Panc1 (cell line): ENCODE measurements at regions not wholly inside any gene's neighbourhood (a gene's known extent, or its start where the extent isn't known, plus 50 kb on each side); places are given as distances from the start of the nearest gene placed in this dataset.

Experiments used
- ATAC-seq: fragments of 200-7000 bp; cut with Tn5 transposase; 2 replicates; pipeline ENCODE4 v1.9.1; 2020; ENCODE audit warnings: mild to moderate bottlenecking, moderate library complexity
- BruUV-seq: library from RNA; stranded (reverse); fragments of 400-500 nt; replicated peaks from 2 replicates; lab custom pipeline; 2021; lab: Mats Ljungman, UMichigan
- CTCF ChIA-PET: fragments of 300-600 bp; sonication (Branson Sonifier 250); formaldehyde crosslinking; loops from one replicate; lab custom pipeline; 2022; ENCODE audit warnings: antibody characterized with exemption; lab: Charles Lee
- POLR2A ChIA-PET: fragments of 300-600 bp; sonication (Branson Sonifier 250); formaldehyde crosslinking; loops from one replicate; lab custom pipeline; 2022; ENCODE audit warnings: antibody characterized with exemption; lab: Charles Lee
- DNase-seq: peaks from one replicate; pipeline ENCODE4 v3.0.0-alpha.2; 2010; ENCODE audit warnings: low read depth, low spot score
- H3K27ac ChIP-seq: 2 replicates; pipeline ENCODE4 v1.5.1; 2011; ENCODE audit warnings: mild to moderate bottlenecking, low read length, inconsistent platforms
- H3K27me3 ChIP-seq: fragments of 200-500 bp; sonication (Bioruptor generic); 2 replicates; pipeline ENCODE4 v1.6.0; 2014; ENCODE audit warnings: low read length, inconsistent platforms; ENCODE audit not compliant: control insufficient read depth, insufficient read depth
- H3K36me3 ChIP-seq: fragments of 200-500 bp; sonication (Bioruptor generic); 2 replicates; pipeline ENCODE4 v1.5.1; 2014; ENCODE audit warnings: inconsistent platforms, mild to moderate bottlenecking, low read length, moderate library complexity; ENCODE audit not compliant: control insufficient read depth, insufficient read depth
- H3K4me1 ChIP-seq: 2 replicates; pipeline ENCODE4 v1.5.1; 2011; ENCODE audit warnings: inconsistent platforms, mild to moderate bottlenecking, low read length, moderate library complexity; ENCODE audit not compliant: control insufficient read depth, insufficient read depth
- H3K4me3 ChIP-seq, 2 experiments: 2 replicates each; pipeline ENCODE4 v1.5.1; 2011 to 2012; ENCODE audit warnings: low read depth in 2 of 2, low read length in 2 of 2, mild to moderate bottlenecking in 2 of 2, inconsistent platforms in 1 of 2, moderate library complexity in 1 of 2
- H3K9me3 ChIP-seq: fragments of 200-500 bp; sonication (Bioruptor generic); 2 replicates; pipeline ENCODE4 v1.5.1; 2014; ENCODE audit warnings: low read depth, mild to moderate bottlenecking, inconsistent platforms, low read length, moderate library complexity; ENCODE audit not compliant: control insufficient read depth, insufficient read depth
- CTCF ChIP-seq: fragments of 450-650 bp; IDR thresholded peaks from 2 replicates; pipeline ENCODE4 v1.5.1; 2017; ENCODE audit warnings: mild to moderate bottlenecking
- POLR2AphosphoS5 ChIP-seq: IDR thresholded peaks from 2 replicates; pipeline ENCODE4 v1.6.1; 2012; ENCODE audit warnings: mild to moderate bottlenecking, low read depth, low read length, moderate library complexity
- REST ChIP-seq, 2 experiments: IDR thresholded peaks; 2 replicates each; pipeline ENCODE4 v1.6.1; 2011 to 2012; ENCODE audit warnings: low read depth in 2 of 2, control low read depth in 1 of 2, low read length in 1 of 2, mild to moderate bottlenecking in 1 of 2, moderate library complexity in 1 of 2; ENCODE audit not compliant: insufficient read depth in 1 of 2
- SIN3A ChIP-seq: IDR thresholded peaks from 2 replicates; pipeline ENCODE4 v1.6.1; 2012; ENCODE audit warnings: low read depth, mild to moderate bottlenecking, low read length, moderate library complexity, borderline replicate concordance; ENCODE audit not compliant: insufficient read depth
- TCF7L2 ChIP-seq: IDR thresholded peaks from 2 replicates; pipeline ENCODE4 v1.6.1; 2011; ENCODE audit warnings: mild to moderate bottlenecking, low read depth, low read length, inconsistent platforms
- in situ Hi-C: cut with HindIII; loops from 2 replicates; pipeline ENCODE4 v1.10.0; 2016; ENCODE audit warnings: low sequenced_read_pairs, low pct_unique_long_range_greater_than_20kb
- intact Hi-C: fragments of 100-400 bp; cut with micrococcal nuclease; formaldehyde crosslinking; loops from one replicate; pipeline ENCODE4 v1.10.0; 2022; ENCODE audit not compliant: unreplicated experiment

DNA sequence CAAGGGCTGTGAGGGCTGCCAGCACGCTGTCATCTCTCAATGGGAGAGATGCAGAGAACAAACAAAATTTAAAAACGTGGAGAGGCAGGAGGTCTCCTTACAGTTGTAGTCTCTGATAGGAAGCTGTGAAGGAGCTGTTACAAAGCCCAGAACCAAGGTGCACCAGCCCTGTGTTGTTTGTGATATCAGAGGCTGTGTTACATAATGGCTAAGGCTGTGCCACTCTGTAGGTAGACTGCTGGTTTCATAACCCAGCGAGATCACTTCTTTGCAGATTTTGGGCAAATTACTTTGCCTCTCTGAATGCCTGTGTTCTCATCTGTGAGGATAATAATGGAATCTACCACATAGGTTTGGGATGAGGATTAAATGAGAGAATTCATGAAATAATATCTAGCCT lies 1480.7 kb upstream of the WWC1 start:
- Histone ChIP-seq H3K4me1 (no peaks in the 10 kb centered on the region), H3K27me3 (no peaks in the 10 kb centered on the region), H3K27ac (no peak overlapping the region), H3K4me3 (no peak overlapping the region), H3K36me3 (no peaks in the 10 kb centered on the region), H3K9me3 (no peaks in the 10 kb centered on the region)
- ChIA-PET CTCF (no interaction called here), POLR2A (no interaction called here)
- no TSS peak for BruUV-seq
- TF ChIP-seq POLR2AphosphoS5, result no peak
- intact Hi-C loops (no loop called here), in situ Hi-C loops (no loop called here)
- ATAC-seq (no peak), DNase-seq (no peak)

DNA sequence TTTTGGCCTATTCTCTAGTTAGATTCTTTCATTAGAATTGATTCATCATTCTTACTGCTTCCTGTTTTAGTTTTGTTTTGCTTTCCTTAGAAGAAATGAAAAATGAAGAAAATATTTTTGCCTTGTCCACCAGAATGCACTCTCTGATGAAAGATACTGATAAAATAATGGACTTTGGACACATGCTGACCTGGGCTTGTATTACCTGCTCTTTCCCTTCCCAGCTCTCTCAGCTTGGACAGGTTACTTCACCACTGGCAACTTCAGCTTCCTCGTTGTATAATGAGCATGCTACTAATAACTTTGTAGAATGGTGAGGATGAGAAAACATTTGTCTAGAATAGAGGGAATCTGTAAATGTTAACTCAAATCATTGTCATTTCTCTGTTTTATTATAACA lies 1468.1 kb upstream of the WWC1 start:
- ATAC-seq, result no peak
- Histone ChIP-seq H3K4me1 (no peaks in the 10 kb centered on the region), H3K27ac (no peak overlapping the region), H3K4me3 (no peak overlapping the region), H3K27me3 (no peaks in the 10 kb centered on the region), H3K9me3 (no peaks in the 10 kb centered on the region), H3K36me3 (no peaks in the 10 kb centered on the region)
- ChIA-PET POLR2A (no interaction called here), CTCF (no interaction called here)
- DNase-seq, result no peak
- no TSS peak for BruUV-seq
- TF ChIP-seq CTCF (no peak), REST (IDR thresholded peaks at IDR 0.05; ENCODE audit: insufficient read depth in 1 of 2, low read depth in 2 of 2, low read length in 1 of 2) (no peak), SIN3A (no peak), POLR2AphosphoS5 (no peak), TCF7L2 (no peak)
- intact Hi-C loops, result no loop called here
- in situ Hi-C loops, result no loop called here

GRCh38 chr5:166834246-166834645 lies 1457.2 kb upstream of the WWC1 start:
- Histone ChIP-seq H3K27ac (no peak overlapping the region), H3K9me3 (no peaks in the 10 kb centered on the region), H3K27me3 (no peaks in the 10 kb centered on the region), H3K4me1 (no peaks in the 10 kb centered on the region), H3K4me3 (no peak overlapping the region), H3K36me3 (no peaks in the 10 kb centered on the region)
- DNase-seq (no peak), ATAC-seq (no peak)
- no peak for TF ChIP-seq TCF7L2
- no peak for TF ChIP-seq REST (IDR thresholded peaks at IDR 0.05; ENCODE audit: insufficient read depth in 1 of 2, low read depth in 2 of 2, low read length in 1 of 2)
- TF ChIP-seq POLR2AphosphoS5, result no peak
- TF ChIP-seq SIN3A, result no peak
- no peak for TF ChIP-seq CTCF
- POLR2A ChIA-PET, result no interaction called here
- BruUV-seq, result no TSS peak
- intact Hi-C loops (no loop called here), in situ Hi-C loops (no loop called here)
- CTCF ChIA-PET, result no interaction called here
